Mesothelial cell of epicardium (in vitro differentiated cells): ENCODE measurements at regions not wholly inside any gene's neighbourhood (a gene's known extent, or its start where the extent isn't known, plus 50 kb on each side); places are given as distances from the start of the nearest gene placed in this dataset.

Experiments used
- DNase-seq, 2 experiments: peaks; one replicate each; pipeline ENCODE4 v3.0.0; 2021; ENCODE audit warnings: low spot score in 2 of 2; ENCODE audit not compliant: unreplicated experiment in 2 of 2
- H3K27ac Mint-ChIP-seq: 2 replicates; pipeline ENCODE4 v1.8.0; 2021; ENCODE audit warnings: mixed read lengths
- H3K27me3 Mint-ChIP-seq: 2 replicates; pipeline ENCODE4 v1.8.0; 2021; ENCODE audit warnings: low read depth, mixed read lengths
- H3K36me3 Mint-ChIP-seq: 2 replicates; pipeline ENCODE4 v1.8.0; 2021; ENCODE audit warnings: mixed read lengths
- H3K4me1 Mint-ChIP-seq: 2 replicates; pipeline ENCODE4 v1.8.0; 2021; ENCODE audit warnings: mixed read lengths
- H3K4me3 Mint-ChIP-seq: 2 replicates; pipeline ENCODE4 v1.8.0; 2021; ENCODE audit warnings: mild to moderate bottlenecking, moderate library complexity, mixed read lengths
- H3K9me3 Mint-ChIP-seq: 2 replicates; pipeline ENCODE4 v1.8.0; 2021; ENCODE audit warnings: mixed read lengths
- CTCF ChIP-seq: fragments of 200-600 bp; sonication (generic); IDR thresholded peaks from one replicate; pipeline ENCODE4 v1.5.0; 2021; ENCODE audit warnings: antibody characterized with exemption; ENCODE audit not compliant: unreplicated experiment

GRCh38 chr16:73323880-73324279 is 276.0 kb upstream of the ZFHX3 start:
- DNase-seq, result no peak
- H3K9me3 Mint-ChIP-seq, result peaks cover 5% of the 10 kb centered on the region
- peaks cover 2% of the 10 kb centered on the region for H3K27me3 Mint-ChIP-seq
- H3K36me3 Mint-ChIP-seq, result no peaks in the 10 kb centered on the region
- no peak overlapping the region for H3K27ac Mint-ChIP-seq
- no peaks in the 10 kb centered on the region for H3K4me1 Mint-ChIP-seq
- TF ChIP-seq CTCF, result no peak
- no peak overlapping the region for H3K4me3 Mint-ChIP-seq

- H3K27me3 Mint-ChIP-seq, result peaks cover 2% of the 10 kb centered on the region
- TF ChIP-seq CTCF, result no peak
- H3K4me1 Mint-ChIP-seq, result no peaks in the 10 kb centered on the region
- DNase-seq, result no peak
- no peaks in the 10 kb centered on the region for H3K36me3 Mint-ChIP-seq
- no peak overlapping the region for H3K27ac Mint-ChIP-seq
- no peak overlapping the region for H3K4me3 Mint-ChIP-seq
- H3K9me3 Mint-ChIP-seq, result peaks cover 5% of the 10 kb centered on the region
These were observed 274.9 kb upstream of the ZFHX3 start for GRCh38 chr16:73322856-73323255.

- H3K36me3 Mint-ChIP-seq, result no peaks in the 10 kb centered on the region
- H3K4me1 Mint-ChIP-seq, result peaks cover 4% of the 10 kb centered on the region
- no peak for DNase-seq
- no peak overlapping the region for H3K4me3 Mint-ChIP-seq
- H3K27ac Mint-ChIP-seq, result no peak overlapping the region
- no peak for TF ChIP-seq CTCF
- H3K27me3 Mint-ChIP-seq, result peaks cover 2% of the 10 kb centered on the region
- H3K9me3 Mint-ChIP-seq, result no peaks in the 10 kb centered on the region
These were observed 273.9 kb upstream of the ZFHX3 start for GRCh38 chr16:73321853-73322252.

- Mint-ChIP-seq H3K27me3 (peaks cover 2% of the 10 kb centered on the region), H3K4me3 (no peak overlapping the region), H3K27ac (no peak overlapping the region), H3K9me3 (peaks cover under 1% of the 10 kb centered on the region), H3K36me3 (no peaks in the 10 kb centered on the region), H3K4me1 (peaks cover 4% of the 10 kb centered on the region)
- DNase-seq, result no peak
- TF ChIP-seq CTCF, result no peak
These were observed 271.8 kb upstream of the ZFHX3 start for GRCh38 chr16:73319737-73320136.

- H3K36me3 Mint-ChIP-seq, result no peaks in the 10 kb centered on the region
- H3K4me1 Mint-ChIP-seq, result peaks cover 4% of the 10 kb centered on the region
- H3K4me3 Mint-ChIP-seq, result no peak overlapping the region
- no peak overlapping the region for H3K27ac Mint-ChIP-seq
- H3K9me3 Mint-ChIP-seq, result peaks cover 5% of the 10 kb centered on the region
- TF ChIP-seq CTCF, result no peak
- peaks cover 2% of the 10 kb centered on the region for H3K27me3 Mint-ChIP-seq
- DNase-seq, result no peak
These were observed 271.3 kb upstream of the ZFHX3 start for GRCh38 chr16:73319261-73319660.

GRCh38 chr16:73317321-73317857 is 269.5 kb upstream of the ZFHX3 start:
- H3K36me3 Mint-ChIP-seq, result no peaks in the 10 kb centered on the region
- TF ChIP-seq CTCF, result no peak
- no peak for DNase-seq
- H3K4me1 Mint-ChIP-seq, result peaks cover 4% of the 10 kb centered on the region
- no peak overlapping the region for H3K27ac Mint-ChIP-seq
- no peak overlapping the region for H3K4me3 Mint-ChIP-seq
- peaks cover 13% of the 10 kb centered on the region for H3K9me3 Mint-ChIP-seq
- peaks cover 2% of the 10 kb centered on the region for H3K27me3 Mint-ChIP-seq
